Astrocyte (in vitro differentiated cells and primary cell): ENCODE measurements at regions not wholly inside any gene's neighbourhood (a gene's known extent, or its start where the extent isn't known, plus 50 kb on each side); places are given as distances from the start of the nearest gene placed in this dataset.

Experiments used
- EZH2 ChIP-seq: IDR thresholded peaks from 2 replicates; pipeline ENCODE4 v1.6.1; 2012; ENCODE audit warnings: mild to moderate bottlenecking, low read length, inconsistent platforms; ENCODE audit not compliant: insufficient read depth
- TF ChIP-seq, protein P1 (sequence below): IDR thresholded peaks from 2 replicates; pipeline ENCODE4 v1.5.1; 2011; ENCODE audit warnings: low read depth, mild to moderate bottlenecking, inconsistent platforms, low read length, moderate library complexity; ENCODE audit not compliant: insufficient read depth

DNA sequence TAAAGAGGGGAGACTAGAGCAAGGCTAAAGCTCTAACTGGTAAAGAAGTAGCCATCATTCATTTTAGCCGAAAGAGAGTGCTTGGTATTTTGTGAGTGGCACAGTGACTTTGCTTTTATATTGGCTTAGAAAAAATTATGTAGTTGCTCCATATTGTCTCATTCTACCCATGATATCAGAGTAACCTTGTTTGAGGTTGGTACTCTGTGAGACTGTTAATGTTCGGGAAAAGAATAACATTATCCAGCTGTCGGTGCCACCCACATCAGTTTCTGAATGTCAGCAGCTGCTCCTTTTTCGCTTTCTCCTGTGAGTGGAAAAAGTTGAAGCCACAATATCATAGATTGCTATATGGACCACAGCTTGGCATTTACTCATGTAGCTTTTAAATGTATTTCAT, 376.4 kb upstream of the KCNN2 start:
- TF ChIP-seq EZH2: no peak
- TF ChIP-seq, protein P1, sequence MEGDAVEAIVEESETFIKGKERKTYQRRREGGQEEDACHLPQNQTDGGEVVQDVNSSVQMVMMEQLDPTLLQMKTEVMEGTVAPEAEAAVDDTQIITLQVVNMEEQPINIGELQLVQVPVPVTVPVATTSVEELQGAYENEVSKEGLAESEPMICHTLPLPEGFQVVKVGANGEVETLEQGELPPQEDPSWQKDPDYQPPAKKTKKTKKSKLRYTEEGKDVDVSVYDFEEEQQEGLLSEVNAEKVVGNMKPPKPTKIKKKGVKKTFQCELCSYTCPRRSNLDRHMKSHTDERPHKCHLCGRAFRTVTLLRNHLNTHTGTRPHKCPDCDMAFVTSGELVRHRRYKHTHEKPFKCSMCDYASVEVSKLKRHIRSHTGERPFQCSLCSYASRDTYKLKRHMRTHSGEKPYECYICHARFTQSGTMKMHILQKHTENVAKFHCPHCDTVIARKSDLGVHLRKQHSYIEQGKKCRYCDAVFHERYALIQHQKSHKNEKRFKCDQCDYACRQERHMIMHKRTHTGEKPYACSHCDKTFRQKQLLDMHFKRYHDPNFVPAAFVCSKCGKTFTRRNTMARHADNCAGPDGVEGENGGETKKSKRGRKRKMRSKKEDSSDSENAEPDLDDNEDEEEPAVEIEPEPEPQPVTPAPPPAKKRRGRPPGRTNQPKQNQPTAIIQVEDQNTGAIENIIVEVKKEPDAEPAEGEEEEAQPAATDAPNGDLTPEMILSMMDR: no peak
